ENCODE measurements at regions not wholly inside any gene's neighbourhood (a gene's known extent, or its start where the extent isn't known, plus 50 kb on each side); places are given as distances from the start of the nearest gene placed in this dataset.

GRCh38 chr6:94362061-94362864 lies 942.9 kb upstream of the EPHA7 start:
- TF ChIP-seq SNAI2 (CRISPR knock-in tag; IDR thresholded peaks at IDR 0.05) (no peak), PATZ1 (CRISPR knock-in tag; IDR thresholded peaks at IDR 0.05; ENCODE audit: borderline replicate concordance) (no peak), BACH2 (CRISPR knock-in tag; IDR thresholded peaks at IDR 0.05; ENCODE audit: borderline replicate concordance) (no peak), ZNF70 (CRISPR knock-in tag; IDR thresholded peaks at IDR 0.05) (no peak), RARB (CRISPR knock-in tag; IDR thresholded peaks at IDR 0.05) (no peak), OSR1 (CRISPR knock-in tag; IDR thresholded peaks at IDR 0.05) (no peak), ZFP3 (CRISPR knock-in tag; IDR thresholded peaks at IDR 0.05) (no peak), GLIS3 (CRISPR knock-in tag; IDR thresholded peaks at IDR 0.05) (no peak), TSHZ2 (CRISPR knock-in tag; IDR thresholded peaks at IDR 0.05) (no peak), ZC3H10 (CRISPR knock-in tag; IDR thresholded peaks at IDR 0.05) (no peak), TOX (CRISPR knock-in tag; IDR thresholded peaks at IDR 0.05; ENCODE audit: borderline replicate concordance) (no peak), ESRRG (CRISPR knock-in tag; IDR thresholded peaks at IDR 0.05) (no peak)
- TF ChIP-seq, protein P1, sequence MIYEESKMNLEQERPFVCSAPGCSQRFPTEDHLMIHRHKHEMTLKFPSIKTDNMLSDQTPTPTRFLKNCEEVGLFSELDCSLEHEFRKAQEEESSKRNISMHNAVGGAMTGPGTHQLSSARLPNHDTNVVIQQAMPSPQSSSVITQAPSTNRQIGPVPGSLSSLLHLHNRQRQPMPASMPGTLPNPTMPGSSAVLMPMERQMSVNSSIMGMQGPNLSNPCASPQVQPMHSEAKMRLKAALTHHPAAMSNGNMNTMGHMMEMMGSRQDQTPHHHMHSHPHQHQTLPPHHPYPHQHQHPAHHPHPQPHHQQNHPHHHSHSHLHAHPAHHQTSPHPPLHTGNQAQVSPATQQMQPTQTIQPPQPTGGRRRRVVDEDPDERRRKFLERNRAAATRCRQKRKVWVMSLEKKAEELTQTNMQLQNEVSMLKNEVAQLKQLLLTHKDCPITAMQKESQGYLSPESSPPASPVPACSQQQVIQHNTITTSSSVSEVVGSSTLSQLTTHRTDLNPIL (CRISPR knock-in tag; IDR thresholded peaks at IDR 0.05; ENCODE audit: low read depth) = no peak

Data from SK-N-SH treated with all-trans-retinoic acid at 6 μM for 48 hours (cell line).